ENCODE measurements at regions not wholly inside any gene's neighbourhood (a gene's known extent, or its start where the extent isn't known, plus 50 kb on each side); places are given as distances from the start of the nearest gene placed in this dataset.

DNA sequence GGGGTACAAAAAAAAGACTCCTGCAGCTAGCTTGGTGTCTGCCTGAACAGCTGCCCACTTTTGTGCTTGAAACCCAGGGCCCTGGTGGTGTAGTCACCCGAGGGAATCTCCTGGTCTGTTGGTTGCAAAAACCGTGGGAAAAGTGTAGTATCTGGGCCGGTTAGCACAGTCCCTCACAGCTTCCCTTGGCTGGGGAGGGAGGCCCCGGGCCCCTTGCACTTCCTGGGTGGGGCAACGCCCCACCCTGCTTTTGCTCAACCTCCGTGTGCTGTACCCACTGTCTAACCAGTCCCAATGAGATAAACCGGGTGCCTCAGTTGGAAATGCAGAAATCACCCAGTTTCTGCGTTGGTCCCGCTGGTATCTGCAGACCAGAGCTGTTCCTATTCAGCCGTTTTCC is 211.7 kb upstream of the ZPLD1 start:
- TF ChIP-seq EZH2 (IDR thresholded peaks at IDR 0.05; ENCODE audit: borderline replicate concordance, insufficient read depth, low read depth, low read length, poor library complexity, severe bottlenecking): no peak
- TF ChIP-seq, protein P1, sequence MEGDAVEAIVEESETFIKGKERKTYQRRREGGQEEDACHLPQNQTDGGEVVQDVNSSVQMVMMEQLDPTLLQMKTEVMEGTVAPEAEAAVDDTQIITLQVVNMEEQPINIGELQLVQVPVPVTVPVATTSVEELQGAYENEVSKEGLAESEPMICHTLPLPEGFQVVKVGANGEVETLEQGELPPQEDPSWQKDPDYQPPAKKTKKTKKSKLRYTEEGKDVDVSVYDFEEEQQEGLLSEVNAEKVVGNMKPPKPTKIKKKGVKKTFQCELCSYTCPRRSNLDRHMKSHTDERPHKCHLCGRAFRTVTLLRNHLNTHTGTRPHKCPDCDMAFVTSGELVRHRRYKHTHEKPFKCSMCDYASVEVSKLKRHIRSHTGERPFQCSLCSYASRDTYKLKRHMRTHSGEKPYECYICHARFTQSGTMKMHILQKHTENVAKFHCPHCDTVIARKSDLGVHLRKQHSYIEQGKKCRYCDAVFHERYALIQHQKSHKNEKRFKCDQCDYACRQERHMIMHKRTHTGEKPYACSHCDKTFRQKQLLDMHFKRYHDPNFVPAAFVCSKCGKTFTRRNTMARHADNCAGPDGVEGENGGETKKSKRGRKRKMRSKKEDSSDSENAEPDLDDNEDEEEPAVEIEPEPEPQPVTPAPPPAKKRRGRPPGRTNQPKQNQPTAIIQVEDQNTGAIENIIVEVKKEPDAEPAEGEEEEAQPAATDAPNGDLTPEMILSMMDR (IDR thresholded peaks at IDR 0.05): no peak

Data from B cell (primary cell).